Lung (tissue), 11 donors: ENCODE measurements at regions not wholly inside any gene's neighbourhood (a gene's known extent, or its start where the extent isn't known, plus 50 kb on each side); places are given as distances from the start of the nearest gene placed in this dataset.

ENCODE experiments used
- ATAC-seq: fragments of 200-7000 bp; cut with Tn5 transposase; one replicate; pipeline ENCODE4 v1.9.1; 2020; ENCODE audit warnings: moderate number of reproducible peaks; ENCODE audit not compliant: insufficient read depth, low FRiP score
- DNase-seq, 3 donors: peaks; one replicate each; pipeline ENCODE4 v3.0.0-alpha.2; 2013 to 2017
- H3K27ac ChIP-seq, 2 donors: one replicate each; pipeline ENCODE4 v1.5.1; 2013; ENCODE audit warnings: mild to moderate bottlenecking in 2 of 2, moderate library complexity in 2 of 2, control low read depth in 1 of 2, inconsistent platforms in 1 of 2, low read depth in 1 of 2, low read length in 1 of 2
- H3K27me3 ChIP-seq, 3 donors: one replicate each; pipeline ENCODE4 v1.5.1; 2013; ENCODE audit warnings: low read length in 2 of 3; ENCODE audit not compliant: control insufficient read depth in 3 of 3, insufficient read depth in 3 of 3
- H3K36me3 ChIP-seq, 4 donors: one replicate each; pipeline ENCODE4 v1.5.1; 2013; ENCODE audit warnings: low read length in 4 of 4, mild to moderate bottlenecking in 1 of 4, moderate library complexity in 1 of 4; ENCODE audit not compliant: control insufficient read depth in 4 of 4, insufficient read depth in 4 of 4
- H3K4me1 ChIP-seq, 5 donors: one replicate each; pipeline ENCODE4 v1.5.1; 2013; ENCODE audit warnings: low read length in 5 of 5, mild to moderate bottlenecking in 2 of 5, moderate library complexity in 1 of 5; ENCODE audit not compliant: control insufficient read depth in 5 of 5, insufficient read depth in 5 of 5
- H3K4me3 ChIP-seq: one replicate; pipeline ENCODE4 v1.5.1; 2013; ENCODE audit warnings: mild to moderate bottlenecking, control low read depth, moderate library complexity
- H3K9ac ChIP-seq, 2 donors: one replicate each; pipeline ENCODE4 v1.5.1; 2013; ENCODE audit warnings: low read length in 2 of 2, control low read depth in 1 of 2; ENCODE audit not compliant: insufficient read depth in 1 of 2
- H3K9me3 ChIP-seq, 4 donors: one replicate each; pipeline ENCODE4 v1.5.1; 2013; ENCODE audit warnings: low read length in 3 of 4, mild to moderate bottlenecking in 1 of 4, moderate library complexity in 1 of 4; ENCODE audit not compliant: control insufficient read depth in 4 of 4, insufficient read depth in 3 of 4
- WGBS, 2 donors: extraction: QIAGEN DNeasy Blood & Tissue Kit; methylation state at CpG; one replicate each; pipeline ENCODE4 v1.1.7; 2013; 5-methylcytosine and 5-hydroxymethylcytosine counted together
- TF ChIP-seq, protein P1 (sequence below): IDR thresholded peaks from 2 replicates; pipeline ENCODE4 v1.5.1; 2012; ENCODE audit warnings: mild to moderate bottlenecking; ENCODE audit errors: control extremely low read depth, extremely low read depth
- donor health status: control.
- donor health status: control.
- donor health status: Bipolar disorder and iron deficiency.
- donor health status: healthy.
- donor health status: DM: yes; HTN: yes; CAD: no.

GRCh38 chr13:78971355-78972025 lies 312.5 kb upstream of the OBI1 start:
- TF ChIP-seq, protein P1, sequence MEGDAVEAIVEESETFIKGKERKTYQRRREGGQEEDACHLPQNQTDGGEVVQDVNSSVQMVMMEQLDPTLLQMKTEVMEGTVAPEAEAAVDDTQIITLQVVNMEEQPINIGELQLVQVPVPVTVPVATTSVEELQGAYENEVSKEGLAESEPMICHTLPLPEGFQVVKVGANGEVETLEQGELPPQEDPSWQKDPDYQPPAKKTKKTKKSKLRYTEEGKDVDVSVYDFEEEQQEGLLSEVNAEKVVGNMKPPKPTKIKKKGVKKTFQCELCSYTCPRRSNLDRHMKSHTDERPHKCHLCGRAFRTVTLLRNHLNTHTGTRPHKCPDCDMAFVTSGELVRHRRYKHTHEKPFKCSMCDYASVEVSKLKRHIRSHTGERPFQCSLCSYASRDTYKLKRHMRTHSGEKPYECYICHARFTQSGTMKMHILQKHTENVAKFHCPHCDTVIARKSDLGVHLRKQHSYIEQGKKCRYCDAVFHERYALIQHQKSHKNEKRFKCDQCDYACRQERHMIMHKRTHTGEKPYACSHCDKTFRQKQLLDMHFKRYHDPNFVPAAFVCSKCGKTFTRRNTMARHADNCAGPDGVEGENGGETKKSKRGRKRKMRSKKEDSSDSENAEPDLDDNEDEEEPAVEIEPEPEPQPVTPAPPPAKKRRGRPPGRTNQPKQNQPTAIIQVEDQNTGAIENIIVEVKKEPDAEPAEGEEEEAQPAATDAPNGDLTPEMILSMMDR, result no peak
- H3K4me3 ChIP-seq, result no peak overlapping the region
- no peak overlapping the region for H3K9ac ChIP-seq
- H3K9me3 ChIP-seq, result no peaks in the 10 kb centered on the region
- no peaks in the 10 kb centered on the region for H3K27me3 ChIP-seq
- WGBS, 2 donors, result 75 to 77% methylated on average over 4 of the region's 4 CpGs
- DNase-seq, result no peak
- no peak for ATAC-seq
- no peaks in the 10 kb centered on the region for H3K4me1 ChIP-seq
- H3K27ac ChIP-seq, result no peak overlapping the region
- no peaks in the 10 kb centered on the region for H3K36me3 ChIP-seq

DNA sequence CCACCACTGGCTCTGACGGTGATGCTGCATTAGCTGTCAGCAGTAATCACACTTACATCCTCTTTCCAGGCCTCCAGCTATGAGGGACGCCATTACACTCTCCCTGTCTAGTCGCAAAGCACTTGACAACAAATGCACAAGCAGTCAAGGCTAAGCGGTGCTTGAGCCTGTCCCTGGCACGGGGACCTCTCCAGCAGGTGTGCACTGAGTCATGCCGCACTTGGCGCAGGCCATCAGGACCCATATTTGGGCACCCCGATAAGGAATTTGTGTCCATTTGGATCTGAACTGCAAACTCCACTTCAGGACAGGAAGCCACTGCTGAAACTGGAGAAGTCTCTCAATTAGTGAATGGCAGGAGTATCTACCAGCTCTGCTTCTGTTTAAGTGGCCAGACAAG lies 301.9 kb upstream of the OBI1 start:
- ATAC-seq (no peak), DNase-seq (peak in 1 of 3 donors; percentile 39)
- H3K9ac ChIP-seq, result no peak overlapping the region
- TF ChIP-seq, protein P1, result no peak
- H3K27ac ChIP-seq, result no peak overlapping the region
- WGBS, 2 donors, result 73 to 81% methylated on average over 8 of the region's 8 CpGs
- no peak overlapping the region for H3K4me3 ChIP-seq
- H3K36me3 ChIP-seq, result no peaks in the 10 kb centered on the region
- H3K27me3 ChIP-seq, result no peaks in the 10 kb centered on the region
- peaks cover 0 to 5% (median 0%) of the 10 kb centered on the region in 5 donors for H3K4me1 ChIP-seq
- H3K9me3 ChIP-seq, result peaks cover 0 to 4% (median 0%) of the 10 kb centered on the region in 4 donors

- TF ChIP-seq, protein P1, result no peak
- Histone ChIP-seq H3K27ac (no peak overlapping the region), H3K27me3 (no peaks in the 10 kb centered on the region), H3K4me1 (peaks cover 0 to 5% (median 0%) of the 10 kb centered on the region in 5 donors), H3K4me3 (no peak overlapping the region), H3K36me3 (no peaks in the 10 kb centered on the region), H3K9ac (no peak overlapping the region), H3K9me3 (peaks cover 0 to 4% (median 0%) of the 10 kb centered on the region in 4 donors)
- ATAC-seq, result no peak
- peak; percentile 54 to 68 (median 56) for DNase-seq
- WGBS, 2 donors, result 59 to 74% methylated on average over 5 of the region's 5 CpGs
These were observed 299.1 kb upstream of the OBI1 start for GRCh38 chr13:78958006-78958405.
